Stimulated activated naive CD8-positive, alpha-beta T cell treated with anti-CD3 and anti-CD28 coated beads, Interleukin-15, Interleukin-2, amounts not matched to agents 100 ng/mL and 50 ng/mL, for 24 hours (primary cell): ENCODE measurements at regions not wholly inside any gene's neighbourhood (a gene's known extent, or its start where the extent isn't known, plus 50 kb on each side); places are given as distances from the start of the nearest gene placed in this dataset.

Experiments used
- H3K27ac Mint-ChIP-seq: one replicate; pipeline ENCODE4 v1.8.0; 2021; ENCODE audit warnings: mild to moderate bottlenecking, mixed read lengths
- H3K27me3 Mint-ChIP-seq: one replicate; pipeline ENCODE4 v1.8.0; 2021; ENCODE audit warnings: mixed read lengths
- H3K36me3 Mint-ChIP-seq: one replicate; pipeline ENCODE4 v1.8.0; 2021; ENCODE audit warnings: low read depth, mixed read lengths
- H3K4me1 Mint-ChIP-seq: one replicate; pipeline ENCODE4 v1.8.0; 2021; ENCODE audit warnings: low read depth, mixed read lengths
- H3K4me3 Mint-ChIP-seq: one replicate; pipeline ENCODE4 v1.8.0; 2021; ENCODE audit warnings: mild to moderate bottlenecking, mixed read lengths
- H3K9me3 Mint-ChIP-seq: one replicate; pipeline ENCODE4 v1.8.0; 2021; ENCODE audit warnings: mixed read lengths

GRCh38 chr13:39244561-39245230 is 206.4 kb downstream of the NHLRC3 start:
- Mint-ChIP-seq H3K27me3 (peaks cover 13% of the 10 kb centered on the region), H3K36me3 (no peaks in the 10 kb centered on the region), H3K9me3 (no peaks in the 10 kb centered on the region), H3K27ac (no peak overlapping the region), H3K4me3 (no peak overlapping the region), H3K4me1 (no peaks in the 10 kb centered on the region)

- Mint-ChIP-seq H3K4me3 (no peak overlapping the region), H3K9me3 (no peaks in the 10 kb centered on the region), H3K27ac (no peak overlapping the region), H3K27me3 (peaks cover 14% of the 10 kb centered on the region), H3K4me1 (no peaks in the 10 kb centered on the region), H3K36me3 (no peaks in the 10 kb centered on the region)
These were observed 207.4 kb downstream of the NHLRC3 start for GRCh38 chr13:39245688-39246087.

- Mint-ChIP-seq H3K4me1 (no peaks in the 10 kb centered on the region), H3K4me3 (no peak overlapping the region), H3K36me3 (no peaks in the 10 kb centered on the region), H3K27me3 (peaks cover 10% of the 10 kb centered on the region), H3K9me3 (no peaks in the 10 kb centered on the region), H3K27ac (no peak overlapping the region)
These were observed 211.7 kb downstream of the NHLRC3 start for GRCh38 chr13:39249982-39250381.

GRCh38 chr13:39250440-39250839 is 212.2 kb downstream of the NHLRC3 start:
- H3K27ac Mint-ChIP-seq = no peak overlapping the region
- H3K36me3 Mint-ChIP-seq = no peaks in the 10 kb centered on the region
- no peaks in the 10 kb centered on the region for H3K9me3 Mint-ChIP-seq
- no peak overlapping the region for H3K4me3 Mint-ChIP-seq
- H3K4me1 Mint-ChIP-seq = no peaks in the 10 kb centered on the region
- peaks cover 7% of the 10 kb centered on the region for H3K27me3 Mint-ChIP-seq

- Mint-ChIP-seq H3K4me3 (no peak overlapping the region), H3K36me3 (no peaks in the 10 kb centered on the region), H3K9me3 (no peaks in the 10 kb centered on the region), H3K4me1 (no peaks in the 10 kb centered on the region), H3K27ac (no peak overlapping the region), H3K27me3 (peaks cover 2% of the 10 kb centered on the region)
These were observed 213.1 kb downstream of the NHLRC3 start for GRCh38 chr13:39251340-39251739.

GRCh38 chr13:39253774-39254173 is 215.5 kb downstream of the NHLRC3 start:
- Mint-ChIP-seq H3K4me3 (no peak overlapping the region), H3K9me3 (no peaks in the 10 kb centered on the region), H3K27me3 (peaks cover 2% of the 10 kb centered on the region), H3K4me1 (peaks cover 3% of the 10 kb centered on the region), H3K27ac (no peak overlapping the region), H3K36me3 (no peaks in the 10 kb centered on the region)

- H3K4me1 Mint-ChIP-seq = peaks cover 8% of the 10 kb centered on the region
- H3K4me3 Mint-ChIP-seq = no peak overlapping the region
- no peak overlapping the region for H3K27ac Mint-ChIP-seq
- H3K27me3 Mint-ChIP-seq = peaks cover 2% of the 10 kb centered on the region
- no peaks in the 10 kb centered on the region for H3K36me3 Mint-ChIP-seq
- H3K9me3 Mint-ChIP-seq = no peaks in the 10 kb centered on the region
These were observed 216.3 kb downstream of the NHLRC3 start for GRCh38 chr13:39254601-39255000.

- Mint-ChIP-seq H3K27me3 (peaks cover 6% of the 10 kb centered on the region), H3K4me3 (no peak overlapping the region), H3K4me1 (peaks cover 13% of the 10 kb centered on the region), H3K27ac (no peak overlapping the region), H3K9me3 (no peaks in the 10 kb centered on the region), H3K36me3 (no peaks in the 10 kb centered on the region)
These were observed 219.4 kb downstream of the NHLRC3 start for GRCh38 chr13:39257642-39258041.

- Mint-ChIP-seq H3K4me3 (no peak overlapping the region), H3K36me3 (no peaks in the 10 kb centered on the region), H3K9me3 (no peaks in the 10 kb centered on the region), H3K4me1 (peaks cover 13% of the 10 kb centered on the region), H3K27me3 (peaks cover 6% of the 10 kb centered on the region), H3K27ac (no peak overlapping the region)
These were observed 221.3 kb downstream of the NHLRC3 start for GRCh38 chr13:39259371-39260140.

GRCh38 chr13:39263033-39263432 is 224.8 kb downstream of the NHLRC3 start:
- H3K27me3 Mint-ChIP-seq = peaks cover 11% of the 10 kb centered on the region
- no peaks in the 10 kb centered on the region for H3K9me3 Mint-ChIP-seq
- H3K36me3 Mint-ChIP-seq = no peaks in the 10 kb centered on the region
- H3K4me3 Mint-ChIP-seq = no peak overlapping the region
- no peak overlapping the region for H3K27ac Mint-ChIP-seq
- H3K4me1 Mint-ChIP-seq = peaks cover 13% of the 10 kb centered on the region

GRCh38 chr13:39263531-39263930 is 225.3 kb downstream of the NHLRC3 start:
- H3K36me3 Mint-ChIP-seq = no peaks in the 10 kb centered on the region
- H3K4me1 Mint-ChIP-seq = peaks cover 13% of the 10 kb centered on the region
- H3K27me3 Mint-ChIP-seq = peaks cover 14% of the 10 kb centered on the region
- H3K4me3 Mint-ChIP-seq = no peak overlapping the region
- H3K9me3 Mint-ChIP-seq = no peaks in the 10 kb centered on the region
- no peak overlapping the region for H3K27ac Mint-ChIP-seq

GRCh38 chr13:39266426-39266825 is 228.2 kb downstream of the NHLRC3 start:
- H3K27me3 Mint-ChIP-seq = peaks cover 21% of the 10 kb centered on the region
- no peaks in the 10 kb centered on the region for H3K4me1 Mint-ChIP-seq
- H3K4me3 Mint-ChIP-seq = no peak overlapping the region
- H3K36me3 Mint-ChIP-seq = no peaks in the 10 kb centered on the region
- no peaks in the 10 kb centered on the region for H3K9me3 Mint-ChIP-seq
- H3K27ac Mint-ChIP-seq = no peak overlapping the region

- Mint-ChIP-seq H3K4me1 (no peaks in the 10 kb centered on the region), H3K4me3 (no peak overlapping the region), H3K9me3 (no peaks in the 10 kb centered on the region), H3K36me3 (no peaks in the 10 kb centered on the region), H3K27ac (no peak overlapping the region), H3K27me3 (peaks cover 17% of the 10 kb centered on the region)
These were observed 230.1 kb downstream of the NHLRC3 start for GRCh38 chr13:39268398-39268797.

- Mint-ChIP-seq H3K4me3 (no peak overlapping the region), H3K27me3 (peaks cover 17% of the 10 kb centered on the region), H3K9me3 (no peaks in the 10 kb centered on the region), H3K36me3 (no peaks in the 10 kb centered on the region), H3K4me1 (no peaks in the 10 kb centered on the region), H3K27ac (no peak overlapping the region)
These were observed 230.7 kb downstream of the NHLRC3 start for GRCh38 chr13:39269004-39269403.

GRCh38 chr13:39269411-39269810 is 231.2 kb downstream of the NHLRC3 start:
- no peaks in the 10 kb centered on the region for H3K4me1 Mint-ChIP-seq
- H3K9me3 Mint-ChIP-seq = no peaks in the 10 kb centered on the region
- no peaks in the 10 kb centered on the region for H3K36me3 Mint-ChIP-seq
- H3K27me3 Mint-ChIP-seq = peaks cover 17% of the 10 kb centered on the region
- H3K4me3 Mint-ChIP-seq = no peak overlapping the region
- no peak overlapping the region for H3K27ac Mint-ChIP-seq

- no peak overlapping the region for H3K4me3 Mint-ChIP-seq
- H3K4me1 Mint-ChIP-seq = no peaks in the 10 kb centered on the region
- H3K36me3 Mint-ChIP-seq = no peaks in the 10 kb centered on the region
- H3K9me3 Mint-ChIP-seq = no peaks in the 10 kb centered on the region
- H3K27ac Mint-ChIP-seq = no peak overlapping the region
- H3K27me3 Mint-ChIP-seq = peaks cover 15% of the 10 kb centered on the region
These were observed 234.7 kb downstream of the NHLRC3 start for GRCh38 chr13:39272994-39273393.
